Mesenchymal stem cell (in vitro differentiated cells and primary cell): ENCODE measurements at regions not wholly inside any gene's neighbourhood (a gene's known extent, or its start where the extent isn't known, plus 50 kb on each side); places are given as distances from the start of the nearest gene placed in this dataset.
A peak's percentile ranks its signal among the peaks of the same experiment; 100 is the strongest.

Source experiments
- DNase-seq: peaks from one replicate; pipeline ENCODE4 v3.0.0-alpha.2; 2013
- H2AFZ ChIP-seq: one replicate; pipeline ENCODE4 v1.6.1; 2013; ENCODE audit warnings: low read depth, mild to moderate bottlenecking, control low read depth, inconsistent platforms, low read length, moderate library complexity
- H2AK5ac ChIP-seq: 2 replicates; pipeline ENCODE4 v1.6.1; 2013; ENCODE audit warnings: low read length, moderate library complexity, mild to moderate bottlenecking, inconsistent platforms; ENCODE audit not compliant: severe bottlenecking
- H2BK120ac ChIP-seq: one replicate; pipeline ENCODE4 v1.6.1; 2013; ENCODE audit warnings: low read depth, mild to moderate bottlenecking, inconsistent platforms, low read length, moderate library complexity
- H2BK12ac ChIP-seq, 2 experiments: one replicate each; pipeline ENCODE4 v1.6.1; 2013; ENCODE audit warnings: inconsistent platforms in 2 of 2, low read length in 2 of 2, mild to moderate bottlenecking in 2 of 2, moderate library complexity in 2 of 2, control low read depth in 1 of 2
- H2BK15ac ChIP-seq: one replicate; pipeline ENCODE4 v1.6.1; 2013; ENCODE audit warnings: mild to moderate bottlenecking, low read depth, inconsistent platforms; ENCODE audit not compliant: poor library complexity, severe bottlenecking
- H2BK5ac ChIP-seq: 2 replicates; pipeline ENCODE4 v1.6.1; 2013; ENCODE audit warnings: low read depth, mild to moderate bottlenecking, low read length, control low read depth, inconsistent platforms; ENCODE audit not compliant: poor library complexity, severe bottlenecking
- H3K14ac ChIP-seq, 2 experiments: one replicate each; pipeline ENCODE4 v1.6.1; 2013; ENCODE audit warnings: inconsistent platforms in 2 of 2, low read length in 2 of 2, control low read depth in 1 of 2, mild to moderate bottlenecking in 1 of 2, moderate library complexity in 1 of 2
- H3K18ac ChIP-seq, 2 experiments: one replicate each; pipeline ENCODE4 v1.6.1; 2013; ENCODE audit warnings: inconsistent platforms in 2 of 2, low read length in 2 of 2, control low read depth in 1 of 2, low read depth in 1 of 2, mild to moderate bottlenecking in 1 of 2
- H3K23ac ChIP-seq, 2 experiments: one replicate each; pipeline ENCODE4 v1.6.1; 2013; ENCODE audit warnings: inconsistent platforms in 2 of 2, low read length in 2 of 2, mild to moderate bottlenecking in 2 of 2, moderate library complexity in 2 of 2, control low read depth in 1 of 2
- H3K27ac ChIP-seq: 2 replicates; pipeline ENCODE4 v1.5.1; 2013; ENCODE audit warnings: mild to moderate bottlenecking, moderate library complexity, low read length, control low read depth, inconsistent platforms; ENCODE audit not compliant: poor library complexity, severe bottlenecking
- H3K27me3 ChIP-seq, 2 experiments: 2 replicates each; pipeline versions ENCODE4 v1.6.1 to v1.7.0; 2013; ENCODE audit warnings: low read length in 2 of 2, mild to moderate bottlenecking in 2 of 2, moderate library complexity in 2 of 2, control low read depth in 1 of 2, inconsistent platforms in 1 of 2; ENCODE audit not compliant: control insufficient read depth in 1 of 2, insufficient read depth in 1 of 2
- H3K36me3 ChIP-seq, 2 experiments: 2 replicates each; pipeline versions ENCODE4 v1.6.1 to v1.7.0; 2013; ENCODE audit warnings: low read length in 2 of 2, control low read depth in 1 of 2, inconsistent platforms in 1 of 2, low read depth in 1 of 2, mild to moderate bottlenecking in 1 of 2; ENCODE audit not compliant: insufficient read depth in 2 of 2, control insufficient read depth in 1 of 2
- H3K4ac ChIP-seq, 2 experiments: one replicate each; pipeline ENCODE4 v1.6.1; 2013; ENCODE audit warnings: inconsistent platforms in 2 of 2, low read length in 2 of 2, mild to moderate bottlenecking in 2 of 2, moderate library complexity in 2 of 2, control low read depth in 1 of 2, low read depth in 1 of 2
- H3K4me1 ChIP-seq: 2 replicates; pipeline ENCODE4 v1.6.1; 2013; ENCODE audit warnings: low read depth, low read length, control low read depth; ENCODE audit not compliant: control insufficient read depth, insufficient read depth
- H3K4me2 ChIP-seq: 2 replicates; pipeline ENCODE4 v1.6.1; 2013; ENCODE audit warnings: low read length, mild to moderate bottlenecking, inconsistent platforms; ENCODE audit not compliant: poor library complexity, severe bottlenecking
- H3K4me3 ChIP-seq, 2 experiments: 2 replicates each; pipeline versions ENCODE4 v1.5.1 to v1.7.0; 2013; ENCODE audit warnings: low read length in 2 of 2, mild to moderate bottlenecking in 2 of 2, control low read depth in 1 of 2, low read depth in 1 of 2; ENCODE audit not compliant: insufficient read depth in 1 of 2
- H3K79me1 ChIP-seq: replicated peaks from 2 replicates; pipeline ENCODE4 v1.6.1; 2013; ENCODE audit warnings: mild to moderate bottlenecking, control low read depth, low read length, inconsistent platforms; ENCODE audit not compliant: poor library complexity, severe bottlenecking
- H3K9ac ChIP-seq: 2 replicates; pipeline ENCODE4 v1.7.0; 2013; ENCODE audit warnings: mild to moderate bottlenecking, low read length, moderate library complexity
- H3K9me3 ChIP-seq: 2 replicates; pipeline ENCODE4 v1.7.0; 2013; ENCODE audit warnings: mild to moderate bottlenecking, low read length; ENCODE audit not compliant: control insufficient read depth
- H4K8ac ChIP-seq: one replicate; pipeline ENCODE4 v1.6.1; 2013; ENCODE audit warnings: inconsistent platforms, mild to moderate bottlenecking, low read length, moderate library complexity
- H4K91ac ChIP-seq: one replicate; pipeline ENCODE4 v1.6.1; 2013; ENCODE audit warnings: mild to moderate bottlenecking, low read length, inconsistent platforms
- WGBS: methylation state at CpG from one replicate; pipeline ENCODE4 v1.1.7; 2013; ENCODE audit warnings: mixed read lengths; 5-methylcytosine and 5-hydroxymethylcytosine counted together

- Histone ChIP-seq H4K8ac (no peak overlapping the region), H3K14ac (no peak overlapping the region), H2AK5ac (no peak overlapping the region), H3K18ac (no peak overlapping the region), H2BK5ac (no peak overlapping the region), H3K23ac (no peak overlapping the region), H3K4me3 (no peak overlapping the region), H3K27ac (no peak overlapping the region), H3K9me3 (no peaks in the 10 kb centered on the region), H2BK12ac (no peak overlapping the region), H2AFZ (no peak overlapping the region), H3K4me1 (no peaks in the 10 kb centered on the region), H4K91ac (no peak overlapping the region), H3K27me3 (no peaks in the 10 kb centered on the region), H3K4ac (no peak overlapping the region), H3K36me3 (no peaks in the 10 kb centered on the region), H3K9ac (no peak overlapping the region), H2BK15ac (no peak overlapping the region), H2BK120ac (no peak overlapping the region), H3K79me1 (no peaks in the 10 kb centered on the region), H3K4me2 (peak overlapping the region; percentile 13)
- no peak for DNase-seq
- 47% methylated on average over 2 of the region's 4 CpGs for WGBS
Measured at GRCh38 chr13:91046715-91047327, 300.7 kb upstream of the MIR17HG start.

- H2BK12ac ChIP-seq, result no peak overlapping the region
- H3K9ac ChIP-seq, result no peak overlapping the region
- H2BK120ac ChIP-seq, result no peak overlapping the region
- H2AFZ ChIP-seq, result no peak overlapping the region
- H3K4ac ChIP-seq, result no peak overlapping the region
- H4K8ac ChIP-seq, result no peak overlapping the region
- no peak overlapping the region for H2BK15ac ChIP-seq
- no peaks in the 10 kb centered on the region for H3K36me3 ChIP-seq
- no peak overlapping the region for H3K23ac ChIP-seq
- no peak for DNase-seq
- WGBS, result no CpG with 5 or more reads among the region's 2 CpGs
- no peaks in the 10 kb centered on the region for H3K9me3 ChIP-seq
- H3K27ac ChIP-seq, result no peak overlapping the region
- no peak overlapping the region for H3K14ac ChIP-seq
- H3K4me3 ChIP-seq, result no peak overlapping the region
- H2AK5ac ChIP-seq, result no peak overlapping the region
- no peak overlapping the region for H4K91ac ChIP-seq
- no peaks in the 10 kb centered on the region for H3K27me3 ChIP-seq
- H3K18ac ChIP-seq, result no peak overlapping the region
- no peaks in the 10 kb centered on the region for H3K4me1 ChIP-seq
- H2BK5ac ChIP-seq, result no peak overlapping the region
- no peak overlapping the region for H3K4me2 ChIP-seq
- no peaks in the 10 kb centered on the region for H3K79me1 ChIP-seq
Measured at GRCh38 chr13:91050970-91051369, 296.5 kb upstream of the MIR17HG start.

GRCh38 chr13:91052876-91053275 is 294.6 kb upstream of the MIR17HG start:
- WGBS, result no CpG with 5 or more reads among the region's 1 CpG
- H2BK120ac ChIP-seq, result no peak overlapping the region
- H2BK5ac ChIP-seq, result no peak overlapping the region
- H3K9ac ChIP-seq, result no peak overlapping the region
- no peak overlapping the region for H3K4me3 ChIP-seq
- H3K18ac ChIP-seq, result no peak overlapping the region
- H3K14ac ChIP-seq, result no peak overlapping the region
- H3K79me1 ChIP-seq, result no peaks in the 10 kb centered on the region
- DNase-seq, result no peak
- no peaks in the 10 kb centered on the region for H3K27me3 ChIP-seq
- no peak overlapping the region for H2BK12ac ChIP-seq
- H3K9me3 ChIP-seq, result no peaks in the 10 kb centered on the region
- no peak overlapping the region for H3K4me2 ChIP-seq
- no peak overlapping the region for H2AFZ ChIP-seq
- H2BK15ac ChIP-seq, result no peak overlapping the region
- H3K27ac ChIP-seq, result no peak overlapping the region
- no peaks in the 10 kb centered on the region for H3K4me1 ChIP-seq
- no peaks in the 10 kb centered on the region for H3K36me3 ChIP-seq
- no peak overlapping the region for H4K91ac ChIP-seq
- no peak overlapping the region for H4K8ac ChIP-seq
- H3K23ac ChIP-seq, result no peak overlapping the region
- H3K4ac ChIP-seq, result no peak overlapping the region
- H2AK5ac ChIP-seq, result no peak overlapping the region

- no peak overlapping the region for H3K27ac ChIP-seq
- no peak overlapping the region for H3K9ac ChIP-seq
- H2BK15ac ChIP-seq, result no peak overlapping the region
- no peak overlapping the region for H2BK12ac ChIP-seq
- no peaks in the 10 kb centered on the region for H3K27me3 ChIP-seq
- H3K79me1 ChIP-seq, result no peaks in the 10 kb centered on the region
- H4K91ac ChIP-seq, result no peak overlapping the region
- no peak overlapping the region for H3K4me2 ChIP-seq
- H4K8ac ChIP-seq, result no peak overlapping the region
- H3K4me1 ChIP-seq, result no peaks in the 10 kb centered on the region
- H3K36me3 ChIP-seq, result no peaks in the 10 kb centered on the region
- H3K23ac ChIP-seq, result no peak overlapping the region
- no peak overlapping the region for H3K4me3 ChIP-seq
- no peak overlapping the region for H2AK5ac ChIP-seq
- H3K9me3 ChIP-seq, result peaks cover 5% of the 10 kb centered on the region
- WGBS, result 100% methylated on average over 1 of the region's 2 CpGs
- no peak overlapping the region for H3K14ac ChIP-seq
- H3K18ac ChIP-seq, result no peak overlapping the region
- no peak overlapping the region for H2BK5ac ChIP-seq
- H2AFZ ChIP-seq, result no peak overlapping the region
- no peak overlapping the region for H3K4ac ChIP-seq
- no peak overlapping the region for H2BK120ac ChIP-seq
- no peak for DNase-seq
Measured at GRCh38 chr13:91053318-91054065, 294.0 kb upstream of the MIR17HG start.
